Gastrocnemius medialis (tissue), 4 donors: ENCODE measurements at regions not wholly inside any gene's neighbourhood (a gene's known extent, or its start where the extent isn't known, plus 50 kb on each side); places are given as distances from the start of the nearest gene placed in this dataset.

Experiments used
- POLR2A ChIP-seq, 2 donors: fragments of 450-650 bp; IDR thresholded peaks; one replicate each; pipeline ENCODE4 v1.6.1; 2017; ENCODE audit warnings: antibody characterized with exemption in 2 of 2, mild to moderate bottlenecking in 2 of 2, moderate library complexity in 2 of 2
- TF ChIP-seq, protein P1 (sequence below), 5 experiments: fragments of 450-650 bp in 3 of 5; fragments of 200-600 bp in 2 of 5; sonication (generic) in 2 of 5; IDR thresholded peaks in 4 of 5; conservative IDR thresholded peaks in 1 of 5; 1 replicate in 4 of 5; 2 replicates in 1 of 5; pipeline ENCODE4 v1.5.1; 2016 to 2019; ENCODE audit warnings: antibody characterized with exemption in 5 of 5, mild to moderate bottlenecking in 3 of 5, moderate library complexity in 3 of 5

DNA sequence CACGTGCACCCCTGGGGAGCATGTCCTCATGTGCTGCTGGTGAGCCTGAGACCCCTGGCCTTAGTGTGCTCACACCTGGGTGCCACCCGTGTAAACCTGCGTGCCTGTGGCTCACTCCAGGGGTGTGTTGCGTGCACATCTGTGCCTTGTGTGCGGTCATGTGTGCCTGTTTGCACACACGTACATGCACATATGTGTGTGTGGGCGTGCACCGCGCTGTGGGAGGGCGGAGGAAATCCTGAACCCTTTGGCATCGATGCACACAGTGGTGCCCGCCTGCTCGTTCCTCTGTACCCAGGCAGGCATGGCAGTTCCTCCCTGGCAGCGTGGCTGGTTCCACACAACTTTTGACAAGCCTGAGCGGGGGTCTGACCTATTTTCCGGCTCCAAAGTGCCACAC is 1181.9 kb downstream of the BRD1 start:
- TF ChIP-seq, protein P1, sequence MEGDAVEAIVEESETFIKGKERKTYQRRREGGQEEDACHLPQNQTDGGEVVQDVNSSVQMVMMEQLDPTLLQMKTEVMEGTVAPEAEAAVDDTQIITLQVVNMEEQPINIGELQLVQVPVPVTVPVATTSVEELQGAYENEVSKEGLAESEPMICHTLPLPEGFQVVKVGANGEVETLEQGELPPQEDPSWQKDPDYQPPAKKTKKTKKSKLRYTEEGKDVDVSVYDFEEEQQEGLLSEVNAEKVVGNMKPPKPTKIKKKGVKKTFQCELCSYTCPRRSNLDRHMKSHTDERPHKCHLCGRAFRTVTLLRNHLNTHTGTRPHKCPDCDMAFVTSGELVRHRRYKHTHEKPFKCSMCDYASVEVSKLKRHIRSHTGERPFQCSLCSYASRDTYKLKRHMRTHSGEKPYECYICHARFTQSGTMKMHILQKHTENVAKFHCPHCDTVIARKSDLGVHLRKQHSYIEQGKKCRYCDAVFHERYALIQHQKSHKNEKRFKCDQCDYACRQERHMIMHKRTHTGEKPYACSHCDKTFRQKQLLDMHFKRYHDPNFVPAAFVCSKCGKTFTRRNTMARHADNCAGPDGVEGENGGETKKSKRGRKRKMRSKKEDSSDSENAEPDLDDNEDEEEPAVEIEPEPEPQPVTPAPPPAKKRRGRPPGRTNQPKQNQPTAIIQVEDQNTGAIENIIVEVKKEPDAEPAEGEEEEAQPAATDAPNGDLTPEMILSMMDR (IDR thresholded peaks at IDR 0.05 in 4 of 5, conservative IDR thresholded peaks at IDR 0.05 in 1 of 5), result no peak
- TF ChIP-seq POLR2A (IDR thresholded peaks at IDR 0.05), result no peak
